ENCODE measurements at regions not wholly inside any gene's neighbourhood (a gene's known extent, or its start where the extent isn't known, plus 50 kb on each side); places are given as distances from the start of the nearest gene placed in this dataset.

DNA sequence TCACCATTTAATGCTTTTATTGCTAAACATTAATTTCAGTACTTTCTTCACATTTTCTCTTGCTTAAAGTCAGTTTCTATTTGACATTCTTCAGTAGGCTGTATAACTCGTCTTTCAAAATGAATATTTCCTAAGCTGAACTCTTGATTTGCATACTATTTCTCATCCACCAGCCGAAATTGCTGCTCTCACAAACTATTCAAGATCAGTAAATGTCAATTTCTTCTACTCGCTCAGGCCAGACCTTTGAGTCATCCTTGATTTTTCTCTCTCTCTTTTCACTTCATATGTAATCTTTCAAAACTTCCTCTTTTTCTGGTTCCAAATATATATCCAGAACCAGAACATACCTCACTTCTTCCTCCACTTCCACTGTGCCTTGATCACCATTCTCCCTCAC, 990.0 kb downstream of the KCNT2 start:
- ATAC-seq = no peak
- TF ChIP-seq TSHZ2 (CRISPR knock-in tag; IDR thresholded peaks at IDR 0.05) = no peak
- TF ChIP-seq ZNF565 (CRISPR knock-in tag; conservative IDR thresholded peaks at IDR 0.05; ENCODE audit: low read depth) = no peak
- no peak for TF ChIP-seq BACH2 (CRISPR knock-in tag; IDR thresholded peaks at IDR 0.05; ENCODE audit: borderline replicate concordance)

- ATAC-seq = no peak
- TF ChIP-seq ZFP30 (CRISPR knock-in tag; IDR thresholded peaks at IDR 0.05) = no peak
- no peak for TF ChIP-seq POU6F1 (CRISPR knock-in tag; IDR thresholded peaks at IDR 0.05; ENCODE audit: borderline replicate concordance, low read depth)
Measured at GRCh38 chr1:195617106-195617505, 991.1 kb downstream of the KCNT2 start.

DNA sequence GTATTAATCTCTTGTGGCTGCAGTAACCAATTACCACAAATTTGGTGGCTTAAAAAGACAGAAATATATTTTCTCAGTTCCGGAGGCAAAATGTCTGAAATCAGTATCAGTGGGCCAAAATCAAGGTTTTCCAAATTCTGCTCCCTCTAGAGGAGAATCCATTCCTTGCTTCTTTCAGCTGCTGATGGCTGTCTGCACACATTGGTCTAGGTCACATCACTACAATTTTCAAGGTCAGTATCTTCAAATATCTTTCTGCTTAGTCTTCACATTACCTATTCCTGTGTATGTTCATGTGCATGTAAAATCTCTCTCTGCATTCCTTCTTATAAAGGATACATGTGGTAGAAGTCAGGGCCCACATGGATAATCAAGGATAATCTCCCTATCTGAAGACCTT, 999.4 kb downstream of the KCNT2 start:
- peak; percentile 69; the same call in 2 of the 3 replicates for ATAC-seq
- TF ChIP-seq ISL1 (CRISPR knock-in tag; IDR thresholded peaks at IDR 0.05) (no peak), ZNF8 (CRISPR knock-in tag; IDR thresholded peaks at IDR 0.05) (no peak), SNAI2 (CRISPR knock-in tag; IDR thresholded peaks at IDR 0.05) (no peak), ZFP30 (CRISPR knock-in tag; IDR thresholded peaks at IDR 0.05) (no peak), ZNF565 (CRISPR knock-in tag; conservative IDR thresholded peaks at IDR 0.05; ENCODE audit: low read depth) (no peak), ZNF70 (CRISPR knock-in tag; IDR thresholded peaks at IDR 0.05) (no peak), TSHZ2 (CRISPR knock-in tag; IDR thresholded peaks at IDR 0.05) (no peak), BACH2 (CRISPR knock-in tag; IDR thresholded peaks at IDR 0.05; ENCODE audit: borderline replicate concordance) (no peak), TCF4 (CRISPR knock-in tag; IDR thresholded peaks at IDR 0.05; ENCODE audit: borderline replicate concordance) (no peak), ESRRG (CRISPR knock-in tag; IDR thresholded peaks at IDR 0.05) (no peak), POU6F1 (CRISPR knock-in tag; IDR thresholded peaks at IDR 0.05; ENCODE audit: borderline replicate concordance, low read depth) (no peak), ARNTL (CRISPR knock-in tag; IDR thresholded peaks at IDR 0.05; ENCODE audit: borderline replicate concordance, low read depth) (no peak), PATZ1 (CRISPR knock-in tag; IDR thresholded peaks at IDR 0.05; ENCODE audit: borderline replicate concordance) (no peak)
- TF ChIP-seq, protein P1, sequence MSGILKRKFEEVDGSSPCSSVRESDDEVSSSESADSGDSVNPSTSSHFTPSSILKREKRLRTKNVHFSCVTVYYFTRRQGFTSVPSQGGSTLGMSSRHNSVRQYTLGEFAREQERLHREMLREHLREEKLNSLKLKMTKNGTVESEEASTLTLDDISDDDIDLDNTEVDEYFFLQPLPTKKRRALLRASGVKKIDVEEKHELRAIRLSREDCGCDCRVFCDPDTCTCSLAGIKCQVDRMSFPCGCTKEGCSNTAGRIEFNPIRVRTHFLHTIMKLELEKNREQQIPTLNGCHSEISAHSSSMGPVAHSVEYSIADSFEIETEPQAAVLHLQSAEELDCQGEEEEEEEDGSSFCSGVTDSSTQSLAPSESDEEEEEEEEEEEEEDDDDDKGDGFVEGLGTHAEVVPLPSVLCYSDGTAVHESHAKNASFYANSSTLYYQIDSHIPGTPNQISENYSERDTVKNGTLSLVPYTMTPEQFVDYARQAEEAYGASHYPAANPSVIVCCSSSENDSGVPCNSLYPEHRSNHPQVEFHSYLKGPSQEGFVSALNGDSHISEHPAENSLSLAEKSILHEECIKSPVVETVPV (CRISPR knock-in tag; IDR thresholded peaks at IDR 0.05) = no peak

DNA sequence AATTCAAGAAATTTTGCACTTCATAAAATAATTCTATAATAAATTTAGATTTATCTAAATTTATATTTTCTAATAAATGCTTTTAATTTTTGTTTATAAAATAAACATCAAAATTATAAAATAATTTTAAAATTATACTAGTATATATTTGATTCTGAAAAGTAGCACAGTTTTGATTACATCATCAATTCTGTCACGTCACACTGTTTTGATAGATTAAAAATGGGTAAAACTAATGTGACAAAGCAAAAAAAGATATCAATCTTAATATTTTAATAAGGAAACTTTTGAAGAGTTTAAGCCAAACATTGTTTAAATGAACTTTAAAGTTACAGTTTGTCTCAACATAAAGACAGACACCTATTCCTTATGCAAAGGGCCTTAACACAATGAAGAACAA, 1001.8 kb downstream of the KCNT2 start:
- no peak for ATAC-seq
- TF ChIP-seq CSDC2 (CRISPR knock-in tag; IDR thresholded peaks at IDR 0.05) = no peak
- no peak for TF ChIP-seq ZNF70 (CRISPR knock-in tag; IDR thresholded peaks at IDR 0.05)
- TF ChIP-seq ZFP3 (CRISPR knock-in tag; IDR thresholded peaks at IDR 0.05) = no peak
- TF ChIP-seq ZNF8 (CRISPR knock-in tag; IDR thresholded peaks at IDR 0.05) = no peak
- TF ChIP-seq BACH2 (CRISPR knock-in tag; IDR thresholded peaks at IDR 0.05; ENCODE audit: borderline replicate concordance) = no peak
- no peak for TF ChIP-seq ISL1 (CRISPR knock-in tag; IDR thresholded peaks at IDR 0.05)
- TF ChIP-seq CREB5 (CRISPR knock-in tag; IDR thresholded peaks at IDR 0.05; ENCODE audit: low read depth) = no peak
- TF ChIP-seq GLIS3 (CRISPR knock-in tag; IDR thresholded peaks at IDR 0.05) = no peak
- TF ChIP-seq TSHZ2 (CRISPR knock-in tag; IDR thresholded peaks at IDR 0.05) = no peak
